Mesenteric fat pad (tissue), 1 donor: ENCODE measurements at regions not wholly inside any gene's neighbourhood (a gene's known extent, or its start where the extent isn't known, plus 50 kb on each side); places are given as distances from the start of the nearest gene placed in this dataset.

Experiments
- DNase-seq: peaks from one replicate; pipeline ENCODE4 v3.0.0-alpha.2; 2020; ENCODE audit warnings: low spot score
- donor health status: DM: yes; HTN: yes; CAD: no.

GRCh38 chr1:14180738-14181137, 417.7 kb upstream of the KAZN start:
- no peak for DNase-seq

GRCh38 chr1:14181191-14181795, 417.2 kb upstream of the KAZN start:
- DNase-seq, result no peak

- DNase-seq, result no peak
These were observed 415.6 kb upstream of the KAZN start for GRCh38 chr1:14182856-14183255.

DNA sequence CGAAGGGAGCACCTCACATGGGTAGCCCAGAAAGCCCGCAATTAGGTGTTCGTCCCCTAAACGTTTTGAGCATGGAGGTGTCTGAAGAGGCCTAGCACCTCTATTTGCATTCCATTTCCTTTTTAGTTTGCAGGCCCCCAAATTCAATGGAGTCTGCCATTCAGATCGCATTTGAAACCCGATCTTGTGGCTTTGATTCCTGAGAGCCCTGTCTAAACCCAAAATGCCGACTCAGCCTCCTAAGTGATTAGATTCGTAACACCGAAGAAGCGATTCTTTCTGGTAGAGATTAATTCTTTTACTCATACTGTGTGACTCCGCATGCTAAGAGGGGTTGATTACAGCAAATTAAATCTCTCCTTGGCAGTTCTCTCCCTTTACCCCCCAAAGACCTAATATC, 415.2 kb upstream of the KAZN start:
- no peak for DNase-seq

- no peak for DNase-seq
These were observed 414.0 kb upstream of the KAZN start for GRCh38 chr1:14184454-14184853.

- DNase-seq, result no peak
These were observed 409.1 kb upstream of the KAZN start for GRCh38 chr1:14189381-14189780.

DNA sequence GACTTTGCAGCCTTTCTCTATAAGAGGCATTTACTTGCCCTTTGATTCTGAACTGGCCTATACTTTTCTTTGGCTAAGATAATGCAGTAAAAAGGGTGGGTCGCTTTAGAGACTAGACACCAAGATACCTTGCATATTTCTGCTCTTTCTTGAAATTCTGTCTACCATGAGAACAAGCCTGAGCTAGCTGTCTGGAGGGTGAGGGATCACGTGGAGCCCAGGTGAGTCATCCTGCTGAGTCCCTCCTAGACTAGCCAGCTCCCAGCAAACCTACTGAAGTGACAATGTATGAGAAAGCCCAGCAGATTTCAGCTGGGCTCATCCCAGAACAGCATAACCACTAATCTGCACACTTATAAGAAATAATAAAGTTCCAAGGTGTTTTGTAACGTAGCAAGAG, 408.0 kb upstream of the KAZN start:
- DNase-seq, result no peak

DNA sequence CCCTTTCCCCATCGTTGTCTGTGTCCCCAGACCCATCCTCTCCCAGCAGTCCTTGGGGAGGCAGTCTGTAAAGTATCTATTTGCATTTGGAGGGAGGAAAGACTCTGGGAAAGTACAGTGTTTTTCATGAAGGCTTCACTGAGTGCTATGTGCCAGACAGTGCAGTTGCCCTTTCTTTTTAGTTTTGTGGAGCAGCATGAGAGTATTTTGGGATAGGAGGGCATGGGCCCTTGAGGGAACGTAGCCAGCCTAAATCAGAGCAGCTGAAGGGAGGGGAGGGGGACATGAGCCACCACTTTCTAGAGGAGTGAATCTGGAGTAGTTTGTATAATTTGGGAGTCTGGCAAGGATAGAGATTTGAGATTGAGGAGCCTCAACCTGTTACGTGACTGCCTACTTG, 404.0 kb upstream of the KAZN start:
- no peak for DNase-seq

DNA sequence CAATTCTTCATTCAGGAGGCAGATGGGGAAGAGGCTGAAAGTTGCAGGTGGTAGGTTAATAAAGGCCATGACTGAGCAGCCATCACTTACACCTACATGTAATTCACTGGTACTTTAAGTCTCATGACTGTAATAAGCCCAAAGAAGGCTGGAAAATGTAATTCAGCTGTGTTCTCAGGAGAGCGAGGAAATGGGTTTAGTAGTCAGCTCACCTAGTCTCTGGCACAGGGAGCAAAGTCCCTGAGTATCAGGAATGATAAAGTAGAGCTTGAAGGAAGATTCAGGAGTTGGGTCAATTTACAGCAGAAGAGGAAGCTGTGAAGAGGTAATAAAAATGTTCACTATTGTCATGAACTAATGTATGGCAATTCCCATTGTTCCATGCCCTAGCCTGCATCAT, 393.4 kb upstream of the KAZN start:
- DNase-seq, result no peak

DNA sequence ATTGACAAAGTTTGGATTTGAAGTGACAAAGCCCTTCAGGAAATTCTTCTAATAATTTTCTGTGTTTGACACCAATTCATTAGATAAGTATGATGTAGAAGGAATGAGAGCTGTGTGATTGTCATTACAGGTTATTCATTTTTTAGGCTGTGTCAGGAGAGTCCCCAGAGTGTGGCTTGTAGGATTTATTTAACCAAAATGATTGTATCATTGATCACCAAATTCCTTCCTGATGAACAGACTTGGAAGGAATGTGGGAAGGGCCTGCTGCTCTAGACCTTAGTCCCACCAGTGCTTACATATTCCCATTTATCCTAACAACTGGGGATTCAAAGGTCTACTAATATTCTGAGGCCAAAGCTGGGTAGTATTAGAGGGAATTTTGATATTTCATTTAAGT, 383.3 kb upstream of the KAZN start:
- no peak for DNase-seq

GRCh38 chr1:14217384-14217783, 381.1 kb upstream of the KAZN start:
- DNase-seq, result no peak

GRCh38 chr1:14220324-14220723, 378.2 kb upstream of the KAZN start:
- DNase-seq, result no peak

GRCh38 chr1:14220811-14221210, 377.7 kb upstream of the KAZN start:
- DNase-seq, result no peak

DNA sequence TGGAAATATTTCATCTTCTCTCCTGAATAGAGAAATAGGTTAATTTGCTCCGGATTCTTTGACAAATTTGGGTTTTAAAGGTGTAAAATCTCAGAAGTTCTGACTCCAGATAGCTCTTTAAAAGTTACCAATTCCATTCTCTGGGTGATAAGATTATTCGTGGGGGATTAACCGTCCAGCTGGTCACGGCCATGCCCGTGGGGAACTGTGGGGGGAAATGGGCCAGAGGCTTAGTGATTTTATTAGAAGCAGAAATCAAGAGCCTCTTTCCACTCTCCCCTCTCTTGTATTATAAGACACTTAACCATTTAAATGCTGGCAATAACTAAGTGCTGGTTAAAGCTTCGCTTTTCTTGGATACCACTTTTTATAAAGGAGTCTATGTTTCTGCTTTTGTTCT, 376.4 kb upstream of the KAZN start:
- DNase-seq, result no peak

DNA sequence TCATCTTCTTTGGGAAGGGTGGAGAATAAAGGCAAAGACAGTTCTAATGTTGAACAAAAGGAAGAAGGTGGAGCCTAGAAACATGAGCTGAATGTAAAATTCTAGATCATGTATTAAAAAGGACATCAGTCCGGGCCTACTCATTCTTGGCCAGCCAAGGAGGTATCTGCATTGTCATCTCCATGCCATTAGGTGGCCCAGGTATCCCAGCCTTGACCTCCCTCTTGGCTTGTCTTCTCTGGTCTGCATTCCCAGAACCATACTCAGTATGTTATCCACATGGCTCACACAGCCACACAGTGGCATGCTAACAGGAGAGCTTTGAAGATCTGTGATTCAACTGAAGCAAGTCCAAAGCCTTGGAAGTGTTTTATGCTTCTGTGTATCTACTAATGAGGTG, 369.8 kb upstream of the KAZN start:
- no peak for DNase-seq

GRCh38 chr1:14233510-14233909, 365.0 kb upstream of the KAZN start:
- no peak for DNase-seq

DNA sequence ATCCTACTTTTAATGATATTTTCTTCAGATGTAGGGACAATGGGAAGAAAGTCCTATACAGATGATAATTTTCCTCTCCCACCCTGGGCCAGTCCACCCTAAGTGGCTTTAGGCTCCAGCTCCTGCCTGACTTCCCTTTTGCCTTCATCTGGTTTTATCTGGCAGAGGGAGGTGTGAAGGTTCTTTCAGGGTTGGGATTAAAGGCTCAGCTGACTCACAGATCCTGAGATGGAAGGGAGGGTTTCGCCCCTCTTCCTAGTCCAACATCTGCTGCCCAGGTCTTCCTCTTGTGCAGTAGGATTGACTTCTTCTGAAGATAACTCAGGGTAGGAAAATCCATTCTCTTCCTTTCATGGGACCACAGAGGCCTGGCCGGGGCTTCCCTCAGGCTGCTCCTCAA, 362.4 kb upstream of the KAZN start:
- DNase-seq, result no peak

- DNase-seq, result no peak
These were observed 359.8 kb upstream of the KAZN start for GRCh38 chr1:14238472-14239307.

GRCh38 chr1:14240265-14240664, 358.2 kb upstream of the KAZN start:
- DNase-seq, result no peak

- no peak for DNase-seq
These were observed 356.4 kb upstream of the KAZN start for GRCh38 chr1:14242123-14242522.

GRCh38 chr1:14242870-14243269, 355.6 kb upstream of the KAZN start:
- DNase-seq, result no peak

- DNase-seq, result no peak
These were observed 352.5 kb upstream of the KAZN start for GRCh38 chr1:14245954-14246353.

DNA sequence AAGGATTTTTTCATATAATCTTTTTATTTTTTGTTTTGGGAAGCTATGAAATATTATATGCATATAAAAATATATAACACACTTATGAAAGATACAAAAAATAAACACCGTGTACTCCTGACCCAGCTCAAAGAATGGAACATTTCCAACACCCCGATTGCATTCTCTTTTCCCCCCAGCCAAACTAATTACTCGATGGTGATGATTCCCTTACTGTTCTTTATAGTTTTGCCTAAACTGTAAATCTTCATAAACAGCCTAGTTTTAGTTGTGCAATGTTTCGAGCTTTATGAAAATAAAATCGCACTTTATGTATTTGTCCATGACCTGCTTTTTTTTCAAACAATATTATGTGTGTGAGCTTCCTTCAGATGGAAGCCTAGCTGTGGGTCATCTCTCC, 352.0 kb upstream of the KAZN start:
- DNase-seq, result no peak
